ENCODE measurements at regions not wholly inside any gene's neighbourhood (a gene's known extent, or its start where the extent isn't known, plus 50 kb on each side); places are given as distances from the start of the nearest gene placed in this dataset.
A peak's percentile ranks its signal among the peaks of the same experiment; 100 is the strongest.
"Not testable (repeated sequence)": the region's sequence is repeated elsewhere in the genome, so short reads cannot be mapped to it uniquely, and the experiment has no call there.

GRCh38 chr7:55261386-55261770 lies 103.8 kb upstream of the LANCL2 start:
- no peak for DNase-seq

- not testable (repeated sequence) for DNase-seq
Measured at GRCh38 chr7:55265328-55265727, 99.8 kb upstream of the LANCL2 start.

GRCh38 chr7:55265836-55266642 lies 99.1 kb upstream of the LANCL2 start:
- DNase-seq = no peak

- DNase-seq = peak; percentile 4
Measured at GRCh38 chr7:55271069-55271626, 94.0 kb upstream of the LANCL2 start.

- DNase-seq = no peak
Measured at GRCh38 chr7:55271661-55272060, 93.5 kb upstream of the LANCL2 start.

- DNase-seq = no peak
Measured at GRCh38 chr7:55272328-55272727, 92.8 kb upstream of the LANCL2 start.

- DNase-seq = no peak
Measured at GRCh38 chr7:55273186-55273980, 91.8 kb upstream of the LANCL2 start.

GRCh38 chr7:55274156-55274555 lies 91.0 kb upstream of the LANCL2 start:
- no peak for DNase-seq

- no peak for DNase-seq
Measured at GRCh38 chr7:55275291-55276200, 89.6 kb upstream of the LANCL2 start.

- DNase-seq = no peak
Measured at GRCh38 chr7:55276572-55277295, 88.4 kb upstream of the LANCL2 start.

- no peak for DNase-seq
Measured at GRCh38 chr7:55277916-55278315, 87.2 kb upstream of the LANCL2 start.

- DNase-seq = no peak
Measured at GRCh38 chr7:55278321-55278720, 86.8 kb upstream of the LANCL2 start.

GRCh38 chr7:55279080-55279845 lies 85.9 kb upstream of the LANCL2 start:
- no peak for DNase-seq

- peak; percentile 72 for DNase-seq
Measured at GRCh38 chr7:55280031-55280454, 85.1 kb upstream of the LANCL2 start.

- no peak for DNase-seq
Measured at GRCh38 chr7:55285665-55286064, 79.5 kb upstream of the LANCL2 start.

GRCh38 chr7:55286666-55287065 lies 78.5 kb upstream of the LANCL2 start:
- no peak for DNase-seq

- DNase-seq = no peak
Measured at GRCh38 chr7:55288070-55288824, 76.9 kb upstream of the LANCL2 start.

- no peak for DNase-seq
Measured at GRCh38 chr7:55296070-55296469, 69.1 kb upstream of the LANCL2 start.

- no peak for DNase-seq
Measured at GRCh38 chr7:55299273-55299967, 65.7 kb upstream of the LANCL2 start.

- DNase-seq = no peak
Measured at GRCh38 chr7:55303220-55303619, 61.9 kb upstream of the LANCL2 start.

All from hematopoietic multipotent progenitor cell treated with erythropoietin and hydrocortisone succinate and interleukin-3 and kit ligand, for 8 days (in vitro differentiated cells).